ENCODE measurements at regions not wholly inside any gene's neighbourhood (a gene's known extent, or its start where the extent isn't known, plus 50 kb on each side); places are given as distances from the start of the nearest gene placed in this dataset.

GRCh38 chr5:53424686-53425615 is 55.5 kb upstream of the FST start:
- no peaks in the 10 kb centered on the region for H3K9me3 ChIP-seq (ENCODE audit: control insufficient read depth, insufficient read depth, low read length)
- no peaks in the 10 kb centered on the region for H3K36me3 ChIP-seq (ENCODE audit: insufficient read depth, low read length)
- no peak overlapping the region for H3K9ac ChIP-seq (ENCODE audit: low read depth, low read length)
- H3K4me1 ChIP-seq (ENCODE audit: insufficient read depth, low read length), result peaks cover 7% of the 10 kb centered on the region

- H3K4me1 ChIP-seq (ENCODE audit: insufficient read depth, low read length), result peaks cover 7% of the 10 kb centered on the region
- H3K36me3 ChIP-seq (ENCODE audit: insufficient read depth, low read length), result no peaks in the 10 kb centered on the region
- H3K9ac ChIP-seq (ENCODE audit: low read depth, low read length), result no peak overlapping the region
- no peaks in the 10 kb centered on the region for H3K9me3 ChIP-seq (ENCODE audit: control insufficient read depth, insufficient read depth, low read length)
These were observed 54.5 kb upstream of the FST start for GRCh38 chr5:53425687-53426511.

GRCh38 chr5:53426512-53426830 is 54.0 kb upstream of the FST start:
- Histone ChIP-seq H3K36me3 (ENCODE audit: insufficient read depth, low read length) (no peaks in the 10 kb centered on the region), H3K9me3 (ENCODE audit: control insufficient read depth, insufficient read depth, low read length) (no peaks in the 10 kb centered on the region), H3K9ac (ENCODE audit: low read depth, low read length) (no peak overlapping the region), H3K4me1 (ENCODE audit: insufficient read depth, low read length) (peaks cover 7% of the 10 kb centered on the region)

- Histone ChIP-seq H3K9me3 (ENCODE audit: control insufficient read depth, insufficient read depth, low read length) (no peaks in the 10 kb centered on the region), H3K9ac (ENCODE audit: low read depth, low read length) (no peak overlapping the region), H3K4me1 (ENCODE audit: insufficient read depth, low read length) (peaks cover 7% of the 10 kb centered on the region), H3K36me3 (ENCODE audit: insufficient read depth, low read length) (no peaks in the 10 kb centered on the region)
These were observed 53.6 kb upstream of the FST start for GRCh38 chr5:53426878-53427277.

- no peaks in the 10 kb centered on the region for H3K9me3 ChIP-seq (ENCODE audit: control insufficient read depth, insufficient read depth, low read length)
- H3K9ac ChIP-seq (ENCODE audit: low read depth, low read length), result no peak overlapping the region
- peaks cover 7% of the 10 kb centered on the region for H3K4me1 ChIP-seq (ENCODE audit: insufficient read depth, low read length)
- no peaks in the 10 kb centered on the region for H3K36me3 ChIP-seq (ENCODE audit: insufficient read depth, low read length)
These were observed 52.5 kb upstream of the FST start for GRCh38 chr5:53427965-53428364.

GRCh38 chr5:53429706-53430105 is 50.7 kb upstream of the FST start:
- no peaks in the 10 kb centered on the region for H3K9me3 ChIP-seq (ENCODE audit: control insufficient read depth, insufficient read depth, low read length)
- H3K9ac ChIP-seq (ENCODE audit: low read depth, low read length), result no peak overlapping the region
- peaks cover 7% of the 10 kb centered on the region for H3K4me1 ChIP-seq (ENCODE audit: insufficient read depth, low read length)
- no peaks in the 10 kb centered on the region for H3K36me3 ChIP-seq (ENCODE audit: insufficient read depth, low read length)

- Histone ChIP-seq H3K4me1 (ENCODE audit: insufficient read depth, low read length) (peaks cover 1% of the 10 kb centered on the region), H3K36me3 (ENCODE audit: insufficient read depth, low read length) (no peaks in the 10 kb centered on the region), H3K9ac (ENCODE audit: low read depth, low read length) (no peak overlapping the region), H3K9me3 (ENCODE audit: control insufficient read depth, insufficient read depth, low read length) (no peaks in the 10 kb centered on the region)
These were observed 49.7 kb upstream of the FST start for GRCh38 chr5:53430618-53431252.

All from ES-I3 (cell line).